ENCODE measurements at regions not wholly inside any gene's neighbourhood (a gene's known extent, or its start where the extent isn't known, plus 50 kb on each side); places are given as distances from the start of the nearest gene placed in this dataset.

DNA sequence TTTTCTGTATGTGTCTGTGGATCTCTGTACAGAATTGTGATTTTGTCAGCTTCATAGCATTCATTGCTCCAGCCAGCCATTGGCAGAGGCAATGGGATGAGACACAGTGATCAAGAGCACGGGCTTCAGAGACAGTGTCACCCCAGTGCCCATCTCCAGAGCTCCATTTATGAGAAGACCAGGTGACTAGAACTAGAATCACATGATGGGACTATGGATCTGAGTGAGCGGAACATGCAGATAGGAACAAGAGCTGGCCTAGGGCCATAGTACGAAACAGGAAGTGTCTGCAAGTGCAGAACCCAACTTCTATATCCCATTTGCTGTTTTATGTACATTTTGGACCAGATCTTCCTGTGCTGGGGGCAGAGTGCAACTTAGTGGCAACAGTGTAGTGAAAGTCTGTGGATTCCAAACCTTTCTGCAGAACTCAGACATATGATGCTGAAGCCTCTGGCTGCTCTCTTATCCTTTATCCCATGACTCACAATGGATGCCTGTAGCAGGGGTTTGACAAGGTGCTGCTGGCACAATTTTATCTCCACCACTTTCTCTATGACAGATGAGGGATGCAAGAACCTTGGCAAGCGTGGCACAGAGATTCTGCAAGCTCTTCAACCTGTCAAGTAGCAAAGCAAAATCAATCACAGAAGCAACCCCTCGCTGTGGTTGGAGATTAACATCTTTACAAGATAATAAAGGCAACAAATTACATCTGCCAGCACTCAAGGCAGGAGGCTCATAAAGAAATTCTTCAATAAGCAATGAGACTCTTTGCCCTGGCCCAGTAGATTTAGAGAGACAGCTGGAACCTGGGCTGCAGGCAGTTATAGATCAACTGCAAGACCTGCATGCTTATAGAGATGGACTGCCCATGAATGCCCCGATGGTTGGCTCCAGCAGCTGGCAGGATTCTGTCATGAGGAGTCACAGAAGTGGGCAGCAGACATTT lies 681.3 kb downstream of the TNS3 start:
- no peak overlapping the region for H3K9ac ChIP-seq (ENCODE audit: low read depth in 1 of 3, low read length in 3 of 3)
- H3K4me1 ChIP-seq (ENCODE audit: control insufficient read depth in 3 of 3, insufficient read depth in 3 of 3, low read length in 3 of 3), result no peaks in the 10 kb centered on the region
- H3K27me3 ChIP-seq (ENCODE audit: control insufficient read depth in 3 of 3, insufficient read depth in 3 of 3, low read length in 3 of 3), result no peaks in the 10 kb centered on the region
- H3K9me3 ChIP-seq (ENCODE audit: control insufficient read depth in 3 of 3, low read length in 3 of 3), result peaks cover 0 to 2% (median 0%) of the 10 kb centered on the region in 3 donors
- no peaks in the 10 kb centered on the region for H3K36me3 ChIP-seq (ENCODE audit: control insufficient read depth in 3 of 3, insufficient read depth in 3 of 3, low read length in 3 of 3)
- no peak overlapping the region for H3K4me3 ChIP-seq (ENCODE audit: low read length in 3 of 3)
- no peak overlapping the region for H3K27ac ChIP-seq (ENCODE audit: low read depth, low read length)

DNA sequence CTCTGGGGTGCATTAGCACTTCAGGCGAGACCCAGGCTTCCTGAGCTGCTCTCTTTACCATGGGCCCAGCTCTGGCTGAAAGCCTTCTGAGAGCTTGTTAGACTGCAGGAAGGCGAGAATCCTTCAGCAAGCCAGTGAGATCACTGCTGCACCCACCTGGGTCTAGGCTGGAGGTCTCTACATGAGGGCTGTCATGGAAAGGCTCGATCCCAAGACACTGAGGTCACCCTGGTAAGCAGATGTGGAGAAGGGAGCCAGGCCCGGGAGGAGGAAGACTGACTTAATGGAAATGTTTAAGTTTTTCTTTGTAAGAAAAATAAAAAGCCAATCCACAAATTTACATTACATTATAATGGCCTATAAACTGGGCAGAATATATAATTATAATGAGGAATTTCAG lies 684.5 kb downstream of the TNS3 start:
- H3K36me3 ChIP-seq (ENCODE audit: control insufficient read depth in 3 of 3, insufficient read depth in 3 of 3, low read length in 3 of 3), result no peaks in the 10 kb centered on the region
- H3K4me1 ChIP-seq (ENCODE audit: control insufficient read depth in 3 of 3, insufficient read depth in 3 of 3, low read length in 3 of 3), result no peaks in the 10 kb centered on the region
- H3K4me3 ChIP-seq (ENCODE audit: low read length in 3 of 3), result no peak overlapping the region
- no peak overlapping the region for H3K9ac ChIP-seq (ENCODE audit: low read depth in 1 of 3, low read length in 3 of 3)
- H3K27ac ChIP-seq (ENCODE audit: low read depth, low read length), result no peak overlapping the region
- no peaks in the 10 kb centered on the region for H3K27me3 ChIP-seq (ENCODE audit: control insufficient read depth in 3 of 3, insufficient read depth in 3 of 3, low read length in 3 of 3)
- H3K9me3 ChIP-seq (ENCODE audit: control insufficient read depth in 3 of 3, low read length in 3 of 3), result peaks cover 0 to 2% (median 0%) of the 10 kb centered on the region in 3 donors

DNA sequence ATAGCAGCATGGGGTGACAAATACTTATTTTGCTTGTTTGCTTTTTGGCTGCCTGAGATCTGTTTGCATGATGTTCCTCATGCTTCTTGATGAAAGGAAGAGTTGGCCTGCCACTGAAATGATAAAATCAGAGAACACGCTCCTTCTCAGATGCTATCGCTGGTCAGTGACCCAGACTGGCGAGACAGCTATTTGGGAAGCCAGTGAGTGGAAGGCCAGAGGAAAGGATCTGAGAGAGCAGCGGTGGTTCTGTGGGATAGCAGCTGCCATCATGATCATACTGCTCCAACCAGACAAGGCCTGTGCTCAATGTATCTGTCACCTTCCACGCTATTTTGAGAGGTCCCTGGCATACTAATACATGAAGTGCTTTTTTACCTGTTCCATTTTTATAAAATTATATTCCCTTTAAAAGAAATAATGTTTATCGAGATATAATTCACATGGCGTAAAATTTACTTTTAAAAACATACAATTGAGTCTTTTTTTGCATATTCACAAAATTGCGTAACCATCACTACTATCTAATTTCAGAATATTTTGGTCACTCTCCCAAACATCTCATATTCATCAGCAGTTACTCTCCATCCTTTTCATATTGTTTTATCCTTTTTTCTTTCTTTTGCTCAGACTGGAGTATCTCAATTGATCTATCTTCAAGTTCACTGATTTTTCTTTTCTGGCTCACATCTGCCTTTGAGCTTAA lies 695.1 kb downstream of the TNS3 start:
- Histone ChIP-seq H3K9ac (ENCODE audit: low read depth in 1 of 3, low read length in 3 of 3) (no peak overlapping the region), H3K4me3 (ENCODE audit: low read length in 3 of 3) (no peak overlapping the region), H3K27me3 (ENCODE audit: control insufficient read depth in 3 of 3, insufficient read depth in 3 of 3, low read length in 3 of 3) (no peaks in the 10 kb centered on the region), H3K9me3 (ENCODE audit: control insufficient read depth in 3 of 3, low read length in 3 of 3) (no peaks in the 10 kb centered on the region), H3K27ac (ENCODE audit: low read depth, low read length) (no peak overlapping the region), H3K4me1 (ENCODE audit: control insufficient read depth in 3 of 3, insufficient read depth in 3 of 3, low read length in 3 of 3) (no peaks in the 10 kb centered on the region), H3K36me3 (ENCODE audit: control insufficient read depth in 3 of 3, insufficient read depth in 3 of 3, low read length in 3 of 3) (no peaks in the 10 kb centered on the region)

DNA sequence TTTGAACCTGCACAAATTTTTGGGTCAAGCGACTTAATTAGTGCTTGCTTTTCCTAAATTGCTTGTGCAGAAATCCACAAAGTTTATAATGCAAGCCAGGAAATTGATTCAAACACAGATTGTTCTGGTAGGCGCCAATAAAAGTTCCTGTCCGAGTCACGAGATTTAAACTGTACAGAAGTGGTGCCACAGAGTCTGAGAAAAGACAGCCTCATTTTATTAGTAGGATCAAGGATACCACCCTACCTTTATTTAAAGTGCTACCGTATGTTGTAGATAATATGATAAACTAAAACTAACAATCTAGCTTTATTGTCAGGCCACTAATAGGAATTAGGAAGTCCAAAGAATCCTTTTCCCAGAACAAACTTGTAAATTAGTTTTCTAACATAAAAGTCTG lies 696.7 kb downstream of the TNS3 start:
- H3K27ac ChIP-seq (ENCODE audit: low read depth, low read length), result no peak overlapping the region
- no peaks in the 10 kb centered on the region for H3K4me1 ChIP-seq (ENCODE audit: control insufficient read depth in 3 of 3, insufficient read depth in 3 of 3, low read length in 3 of 3)
- H3K36me3 ChIP-seq (ENCODE audit: control insufficient read depth in 3 of 3, insufficient read depth in 3 of 3, low read length in 3 of 3), result no peaks in the 10 kb centered on the region
- no peak overlapping the region for H3K9ac ChIP-seq (ENCODE audit: low read depth in 1 of 3, low read length in 3 of 3)
- no peak overlapping the region for H3K4me3 ChIP-seq (ENCODE audit: low read length in 3 of 3)
- no peaks in the 10 kb centered on the region for H3K27me3 ChIP-seq (ENCODE audit: control insufficient read depth in 3 of 3, insufficient read depth in 3 of 3, low read length in 3 of 3)
- no peaks in the 10 kb centered on the region for H3K9me3 ChIP-seq (ENCODE audit: control insufficient read depth in 3 of 3, low read length in 3 of 3)

DNA sequence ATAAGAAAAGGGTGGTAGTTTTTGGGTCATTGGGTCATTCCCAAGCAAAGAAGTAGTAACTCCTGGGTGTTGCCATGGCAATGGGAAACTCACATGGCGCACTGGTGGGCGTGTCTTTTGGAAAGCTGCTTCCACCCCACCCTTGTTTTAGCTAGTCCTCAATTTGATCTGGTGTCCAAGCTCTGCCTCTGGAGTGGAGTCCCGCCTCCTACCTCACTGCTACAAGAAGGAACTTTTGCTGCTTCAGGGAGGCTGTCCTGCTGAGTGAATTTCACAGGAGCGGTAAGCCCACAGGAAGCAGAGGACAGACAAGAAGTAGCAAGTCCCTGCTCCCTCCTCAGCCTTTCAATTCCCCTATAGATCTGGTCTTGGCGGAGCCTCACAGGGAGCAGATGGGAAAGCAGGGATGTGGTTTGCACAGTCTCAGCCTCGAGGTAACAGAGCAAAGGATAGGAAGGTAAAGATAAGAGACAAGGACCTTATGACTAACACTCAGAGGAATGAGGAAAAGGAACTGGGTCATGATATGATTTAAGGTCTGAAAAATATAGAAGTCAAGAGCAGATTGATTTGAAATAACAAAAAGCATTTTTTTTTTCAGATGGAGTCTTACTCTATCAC lies 700.3 kb downstream of the TNS3 start:
- no peaks in the 10 kb centered on the region for H3K4me1 ChIP-seq (ENCODE audit: control insufficient read depth in 3 of 3, insufficient read depth in 3 of 3, low read length in 3 of 3)
- H3K4me3 ChIP-seq (ENCODE audit: low read length in 3 of 3), result no peak overlapping the region
- no peaks in the 10 kb centered on the region for H3K36me3 ChIP-seq (ENCODE audit: control insufficient read depth in 3 of 3, insufficient read depth in 3 of 3, low read length in 3 of 3)
- no peak overlapping the region for H3K9ac ChIP-seq (ENCODE audit: low read depth in 1 of 3, low read length in 3 of 3)
- no peak overlapping the region for H3K27ac ChIP-seq (ENCODE audit: low read depth, low read length)
- no peaks in the 10 kb centered on the region for H3K27me3 ChIP-seq (ENCODE audit: control insufficient read depth in 3 of 3, insufficient read depth in 3 of 3, low read length in 3 of 3)
- H3K9me3 ChIP-seq (ENCODE audit: control insufficient read depth in 3 of 3, low read length in 3 of 3), result no peaks in the 10 kb centered on the region

DNA sequence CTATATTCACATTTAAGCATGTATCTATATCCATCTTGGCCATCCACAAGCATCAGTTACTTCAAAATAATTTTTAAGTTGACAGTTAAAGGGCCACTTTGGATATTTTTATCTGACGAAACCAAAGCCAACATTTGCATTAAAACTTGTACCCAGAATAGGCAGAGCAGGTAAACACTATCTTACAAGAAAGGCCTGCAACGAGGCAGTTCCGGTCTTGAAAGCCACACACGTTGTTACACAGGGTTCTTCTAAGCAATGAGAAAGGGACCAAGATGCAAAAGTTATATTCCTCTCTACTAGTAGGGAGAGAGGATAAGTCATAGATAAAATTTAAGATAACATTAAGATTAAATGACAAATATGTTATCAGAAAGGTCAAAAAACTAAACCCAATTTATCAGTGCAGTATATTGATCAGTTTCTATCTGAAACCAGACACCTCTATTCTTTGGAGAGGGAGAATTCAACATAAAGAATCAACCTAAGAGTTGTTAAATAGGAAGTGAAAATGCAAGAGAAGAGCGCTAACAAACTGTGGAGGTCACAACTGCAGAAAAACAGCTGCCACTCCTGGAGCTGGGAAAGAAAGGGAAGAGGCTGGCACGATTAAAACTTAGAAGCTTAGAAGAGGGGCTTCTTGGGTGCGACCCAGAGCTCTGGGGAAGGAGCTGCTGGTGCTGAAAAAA lies 701.3 kb downstream of the TNS3 start:
- no peak overlapping the region for H3K4me3 ChIP-seq (ENCODE audit: low read length in 3 of 3)
- no peaks in the 10 kb centered on the region for H3K4me1 ChIP-seq (ENCODE audit: control insufficient read depth in 3 of 3, insufficient read depth in 3 of 3, low read length in 3 of 3)
- H3K36me3 ChIP-seq (ENCODE audit: control insufficient read depth in 3 of 3, insufficient read depth in 3 of 3, low read length in 3 of 3), result no peaks in the 10 kb centered on the region
- no peak overlapping the region for H3K27ac ChIP-seq (ENCODE audit: low read depth, low read length)
- H3K27me3 ChIP-seq (ENCODE audit: control insufficient read depth in 3 of 3, insufficient read depth in 3 of 3, low read length in 3 of 3), result no peaks in the 10 kb centered on the region
- no peaks in the 10 kb centered on the region for H3K9me3 ChIP-seq (ENCODE audit: control insufficient read depth in 3 of 3, low read length in 3 of 3)
- H3K9ac ChIP-seq (ENCODE audit: low read depth in 1 of 3, low read length in 3 of 3), result no peak overlapping the region

DNA sequence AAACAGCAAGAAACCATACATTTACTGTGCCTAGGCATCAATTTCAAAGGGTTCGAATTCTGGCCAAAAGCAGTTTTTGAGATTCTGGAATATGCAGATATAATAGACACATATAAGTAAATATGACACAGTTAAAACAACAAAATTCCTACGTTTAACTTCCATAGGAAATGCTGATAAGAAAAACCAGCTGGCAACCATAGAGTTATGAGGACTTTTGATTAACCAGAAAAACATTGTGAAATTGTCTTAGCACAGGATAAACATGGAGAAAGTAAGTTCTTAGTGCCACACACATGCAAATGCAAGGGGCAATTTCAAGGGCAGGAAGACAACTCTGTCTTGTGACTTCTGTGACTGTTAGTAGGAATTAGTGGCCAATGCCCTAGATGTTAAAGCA lies 702.1 kb downstream of the TNS3 start:
- Histone ChIP-seq H3K27me3 (ENCODE audit: control insufficient read depth in 3 of 3, insufficient read depth in 3 of 3, low read length in 3 of 3) (no peaks in the 10 kb centered on the region), H3K9ac (ENCODE audit: low read depth in 1 of 3, low read length in 3 of 3) (no peak overlapping the region), H3K9me3 (ENCODE audit: control insufficient read depth in 3 of 3, low read length in 3 of 3) (no peaks in the 10 kb centered on the region), H3K27ac (ENCODE audit: low read depth, low read length) (no peak overlapping the region), H3K4me1 (ENCODE audit: control insufficient read depth in 3 of 3, insufficient read depth in 3 of 3, low read length in 3 of 3) (no peaks in the 10 kb centered on the region), H3K36me3 (ENCODE audit: control insufficient read depth in 3 of 3, insufficient read depth in 3 of 3, low read length in 3 of 3) (no peaks in the 10 kb centered on the region), H3K4me3 (ENCODE audit: low read length in 3 of 3) (no peak overlapping the region)

DNA sequence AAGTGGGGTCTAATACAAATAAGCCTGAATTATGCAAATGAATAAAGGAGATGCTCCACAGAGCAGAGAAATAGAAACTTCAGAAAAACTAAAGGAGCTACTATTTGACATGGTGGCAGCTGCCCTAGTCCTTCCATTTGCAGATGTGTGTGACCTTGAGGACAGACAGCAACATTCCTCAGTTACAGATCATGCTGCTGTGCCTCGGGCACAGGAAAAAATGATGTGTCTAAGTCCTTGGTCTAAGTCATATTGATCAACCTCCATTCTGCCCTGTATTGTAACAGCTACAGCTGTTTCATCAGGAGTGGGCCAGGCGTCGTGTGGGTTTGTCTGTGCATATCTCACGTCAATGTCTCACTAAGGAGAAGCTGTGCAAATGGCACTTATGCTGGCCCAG lies 710.4 kb downstream of the TNS3 start:
- H3K9me3 ChIP-seq (ENCODE audit: control insufficient read depth in 3 of 3, low read length in 3 of 3), result no peaks in the 10 kb centered on the region
- H3K27ac ChIP-seq (ENCODE audit: low read depth, low read length), result no peak overlapping the region
- no peaks in the 10 kb centered on the region for H3K4me1 ChIP-seq (ENCODE audit: control insufficient read depth in 3 of 3, insufficient read depth in 3 of 3, low read length in 3 of 3)
- H3K27me3 ChIP-seq (ENCODE audit: control insufficient read depth in 3 of 3, insufficient read depth in 3 of 3, low read length in 3 of 3), result no peaks in the 10 kb centered on the region
- no peak overlapping the region for H3K9ac ChIP-seq (ENCODE audit: low read depth in 1 of 3, low read length in 3 of 3)
- H3K36me3 ChIP-seq (ENCODE audit: control insufficient read depth in 3 of 3, insufficient read depth in 3 of 3, low read length in 3 of 3), result no peaks in the 10 kb centered on the region
- H3K4me3 ChIP-seq (ENCODE audit: low read length in 3 of 3), result no peak overlapping the region

DNA sequence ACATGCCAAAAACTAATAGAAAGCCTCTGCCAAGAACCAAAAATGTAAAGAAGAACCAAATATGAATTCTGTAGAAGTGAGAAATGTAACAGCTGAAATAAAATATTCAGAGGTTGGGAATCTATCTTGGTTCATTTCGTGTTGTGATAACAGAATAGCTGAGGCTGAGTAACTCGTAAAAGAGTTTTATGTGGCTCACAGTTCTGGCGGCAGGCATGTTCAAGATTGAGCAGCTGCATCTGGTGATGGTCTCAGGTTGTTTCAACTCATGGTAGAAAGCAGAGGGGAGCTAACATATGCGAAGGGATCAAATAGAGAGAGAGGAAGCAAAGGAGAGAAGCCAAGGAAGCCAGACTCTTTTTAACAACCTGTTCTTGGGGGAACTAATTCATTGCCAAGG lies 717.2 kb downstream of the TNS3 start:
- H3K36me3 ChIP-seq (ENCODE audit: control insufficient read depth in 3 of 3, insufficient read depth in 3 of 3, low read length in 3 of 3), result no peaks in the 10 kb centered on the region
- no peak overlapping the region for H3K4me3 ChIP-seq (ENCODE audit: low read length in 3 of 3)
- no peak overlapping the region for H3K27ac ChIP-seq (ENCODE audit: low read depth, low read length)
- no peaks in the 10 kb centered on the region for H3K27me3 ChIP-seq (ENCODE audit: control insufficient read depth in 3 of 3, insufficient read depth in 3 of 3, low read length in 3 of 3)
- no peaks in the 10 kb centered on the region for H3K4me1 ChIP-seq (ENCODE audit: control insufficient read depth in 3 of 3, insufficient read depth in 3 of 3, low read length in 3 of 3)
- no peaks in the 10 kb centered on the region for H3K9me3 ChIP-seq (ENCODE audit: control insufficient read depth in 3 of 3, low read length in 3 of 3)
- H3K9ac ChIP-seq (ENCODE audit: low read depth in 1 of 3, low read length in 3 of 3), result no peak overlapping the region

All from skeletal muscle tissue (tissue), 3 donors.